HepG2 (cell line): ENCODE measurements at regions not wholly inside any gene's neighbourhood (a gene's known extent, or its start where the extent isn't known, plus 50 kb on each side); places are given as distances from the start of the nearest gene placed in this dataset.

Source experiments
- NR2C2 ChIP-seq: sonication (generic); formaldehyde crosslinking; IDR thresholded peaks from 2 replicates; pipeline ENCODE4 v1.4.0; 2020; ENCODE audit warnings: missing genetic modification reagents, mild to moderate bottlenecking, moderate library complexity, borderline replicate concordance
- TP53 ChIP-seq: sonication (generic); formaldehyde crosslinking; conservative IDR thresholded peaks from 2 replicates; pipeline ENCODE4 v1.4.0; 2020; ENCODE audit warnings: missing genetic modification reagents
- U2AF2 ChIP-seq: fragments of 200-400 bp; formaldehyde crosslinking; IDR thresholded peaks from 2 replicates; pipeline ENCODE4 v1.6.1; 2017; ENCODE audit warnings: low read depth, mild to moderate bottlenecking, low read length
- ZNF263 ChIP-seq: sonication (generic); formaldehyde crosslinking; IDR thresholded peaks from 2 replicates; pipeline ENCODE4 v1.4.0; 2020; ENCODE audit warnings: missing genetic modification reagents
- TF ChIP-seq, protein P1 (sequence below): sonication (generic); formaldehyde crosslinking; IDR thresholded peaks from 2 replicates; pipeline ENCODE4 v1.5.0; 2020; ENCODE audit warnings: mild to moderate bottlenecking, missing genetic modification reagents, moderate library complexity

GRCh38 chr13:104025303-104025702 lies 959.1 kb upstream of the SLC10A2 start:
- TF ChIP-seq NR2C2 (no peak), U2AF2 (no peak), TP53 (no peak), ZNF263 (CRISPR knock-in tag) (no peak)
- TF ChIP-seq, protein P1, sequence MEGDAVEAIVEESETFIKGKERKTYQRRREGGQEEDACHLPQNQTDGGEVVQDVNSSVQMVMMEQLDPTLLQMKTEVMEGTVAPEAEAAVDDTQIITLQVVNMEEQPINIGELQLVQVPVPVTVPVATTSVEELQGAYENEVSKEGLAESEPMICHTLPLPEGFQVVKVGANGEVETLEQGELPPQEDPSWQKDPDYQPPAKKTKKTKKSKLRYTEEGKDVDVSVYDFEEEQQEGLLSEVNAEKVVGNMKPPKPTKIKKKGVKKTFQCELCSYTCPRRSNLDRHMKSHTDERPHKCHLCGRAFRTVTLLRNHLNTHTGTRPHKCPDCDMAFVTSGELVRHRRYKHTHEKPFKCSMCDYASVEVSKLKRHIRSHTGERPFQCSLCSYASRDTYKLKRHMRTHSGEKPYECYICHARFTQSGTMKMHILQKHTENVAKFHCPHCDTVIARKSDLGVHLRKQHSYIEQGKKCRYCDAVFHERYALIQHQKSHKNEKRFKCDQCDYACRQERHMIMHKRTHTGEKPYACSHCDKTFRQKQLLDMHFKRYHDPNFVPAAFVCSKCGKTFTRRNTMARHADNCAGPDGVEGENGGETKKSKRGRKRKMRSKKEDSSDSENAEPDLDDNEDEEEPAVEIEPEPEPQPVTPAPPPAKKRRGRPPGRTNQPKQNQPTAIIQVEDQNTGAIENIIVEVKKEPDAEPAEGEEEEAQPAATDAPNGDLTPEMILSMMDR, result no peak
